ENCODE measurements at regions not wholly inside any gene's neighbourhood (a gene's known extent, or its start where the extent isn't known, plus 50 kb on each side); places are given as distances from the start of the nearest gene placed in this dataset.

DNA sequence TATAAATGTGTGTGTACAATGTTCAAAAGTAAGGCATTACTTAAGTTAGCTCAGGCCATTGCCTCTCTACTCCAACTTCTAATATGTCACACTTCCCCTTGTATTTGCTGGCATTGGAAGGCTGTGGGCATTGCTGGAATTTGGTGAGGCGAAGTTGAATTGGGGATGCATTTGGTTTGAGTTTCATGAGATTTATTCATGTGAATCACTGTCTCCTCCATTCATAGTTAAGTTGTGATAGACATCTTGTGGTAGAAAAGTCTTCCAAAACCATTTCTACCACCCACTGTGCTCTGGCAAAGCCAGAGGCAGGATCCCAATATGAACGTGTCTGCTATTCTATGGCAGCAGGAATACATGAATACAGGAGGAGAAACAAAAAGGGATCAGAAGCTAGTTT lies 397.8 kb upstream of the USP24 start:
- DNase-seq (ENCODE audit: low read depth): no peak
- TF ChIP-seq, protein P1, sequence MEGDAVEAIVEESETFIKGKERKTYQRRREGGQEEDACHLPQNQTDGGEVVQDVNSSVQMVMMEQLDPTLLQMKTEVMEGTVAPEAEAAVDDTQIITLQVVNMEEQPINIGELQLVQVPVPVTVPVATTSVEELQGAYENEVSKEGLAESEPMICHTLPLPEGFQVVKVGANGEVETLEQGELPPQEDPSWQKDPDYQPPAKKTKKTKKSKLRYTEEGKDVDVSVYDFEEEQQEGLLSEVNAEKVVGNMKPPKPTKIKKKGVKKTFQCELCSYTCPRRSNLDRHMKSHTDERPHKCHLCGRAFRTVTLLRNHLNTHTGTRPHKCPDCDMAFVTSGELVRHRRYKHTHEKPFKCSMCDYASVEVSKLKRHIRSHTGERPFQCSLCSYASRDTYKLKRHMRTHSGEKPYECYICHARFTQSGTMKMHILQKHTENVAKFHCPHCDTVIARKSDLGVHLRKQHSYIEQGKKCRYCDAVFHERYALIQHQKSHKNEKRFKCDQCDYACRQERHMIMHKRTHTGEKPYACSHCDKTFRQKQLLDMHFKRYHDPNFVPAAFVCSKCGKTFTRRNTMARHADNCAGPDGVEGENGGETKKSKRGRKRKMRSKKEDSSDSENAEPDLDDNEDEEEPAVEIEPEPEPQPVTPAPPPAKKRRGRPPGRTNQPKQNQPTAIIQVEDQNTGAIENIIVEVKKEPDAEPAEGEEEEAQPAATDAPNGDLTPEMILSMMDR (IDR thresholded peaks at IDR 0.05; ENCODE audit: insufficient read depth, low read depth, low read length, missing control alignments): no peak
- H3K4me3 ChIP-seq (ENCODE audit: low read depth, low read length): no peak overlapping the region

DNA sequence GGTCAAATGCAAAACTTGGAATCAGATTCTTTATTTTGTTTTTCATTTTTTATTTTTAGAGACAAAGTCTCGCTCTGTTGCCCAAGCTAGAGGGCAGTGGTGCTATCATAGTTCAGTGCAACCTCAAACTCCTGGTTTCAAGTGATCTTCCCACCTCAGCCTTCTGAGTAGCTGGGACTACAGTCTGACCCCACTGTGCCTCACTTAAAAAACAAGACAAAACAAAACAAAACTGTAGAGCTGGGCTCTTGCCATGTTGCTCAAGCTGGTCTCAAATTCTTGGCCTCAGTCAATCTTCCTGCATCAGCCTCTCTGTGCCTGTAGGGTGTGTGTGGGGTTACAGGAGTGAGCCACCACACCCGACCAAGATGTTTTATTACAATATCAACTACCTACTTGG lies 396.0 kb upstream of the USP24 start:
- TF ChIP-seq, protein P1 (IDR thresholded peaks at IDR 0.05; ENCODE audit: insufficient read depth, low read depth, low read length, missing control alignments): no peak
- H3K4me3 ChIP-seq (ENCODE audit: low read depth, low read length): no peak overlapping the region
- DNase-seq (ENCODE audit: low read depth): no peak

DNA sequence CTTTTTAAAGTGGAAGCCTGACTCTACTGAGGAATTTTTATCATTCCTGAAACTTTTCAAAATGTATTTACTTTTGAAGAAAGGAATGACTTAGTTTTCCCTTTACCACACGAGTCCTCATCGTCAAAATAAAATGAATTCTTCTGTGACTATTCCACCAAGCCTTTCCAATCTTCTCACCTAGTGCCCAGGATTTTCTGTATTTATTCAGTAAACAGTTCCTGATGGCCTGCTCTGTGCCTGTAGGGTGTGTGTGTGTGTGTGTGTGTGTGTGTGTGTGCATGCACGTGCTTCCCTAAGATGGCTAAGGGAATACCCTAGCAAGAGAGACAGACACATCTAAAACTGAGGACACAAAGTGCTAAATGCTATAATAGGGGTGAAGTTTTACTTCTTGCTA lies 395.0 kb upstream of the USP24 start:
- TF ChIP-seq, protein P1 (IDR thresholded peaks at IDR 0.05; ENCODE audit: insufficient read depth, low read depth, low read length, missing control alignments): no peak
- no peak overlapping the region for H3K4me3 ChIP-seq (ENCODE audit: low read depth, low read length)
- no peak for DNase-seq (ENCODE audit: low read depth)

DNA sequence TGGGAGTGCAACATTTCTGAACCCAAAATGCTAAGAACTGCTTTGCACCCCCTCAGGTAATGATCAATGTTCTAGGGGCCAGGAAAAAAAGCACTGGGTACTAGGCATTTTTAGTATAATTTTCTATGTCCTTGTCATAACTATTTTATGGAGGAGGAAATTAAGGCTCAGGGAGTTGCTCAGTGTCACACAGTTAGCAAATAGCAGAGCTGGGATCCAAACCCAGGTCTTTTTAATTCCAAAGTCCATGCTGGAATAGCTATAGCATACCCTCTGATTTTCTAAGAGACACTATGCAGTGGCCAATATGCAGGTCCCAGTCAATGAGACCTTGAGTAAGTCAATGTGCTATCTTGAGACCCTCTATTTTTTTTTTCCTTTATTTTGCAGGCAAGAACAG lies 394.5 kb upstream of the USP24 start:
- no peak for DNase-seq (ENCODE audit: low read depth)
- TF ChIP-seq, protein P1 (IDR thresholded peaks at IDR 0.05; ENCODE audit: insufficient read depth, low read depth, low read length, missing control alignments): no peak
- no peak overlapping the region for H3K4me3 ChIP-seq (ENCODE audit: low read depth, low read length)

DNA sequence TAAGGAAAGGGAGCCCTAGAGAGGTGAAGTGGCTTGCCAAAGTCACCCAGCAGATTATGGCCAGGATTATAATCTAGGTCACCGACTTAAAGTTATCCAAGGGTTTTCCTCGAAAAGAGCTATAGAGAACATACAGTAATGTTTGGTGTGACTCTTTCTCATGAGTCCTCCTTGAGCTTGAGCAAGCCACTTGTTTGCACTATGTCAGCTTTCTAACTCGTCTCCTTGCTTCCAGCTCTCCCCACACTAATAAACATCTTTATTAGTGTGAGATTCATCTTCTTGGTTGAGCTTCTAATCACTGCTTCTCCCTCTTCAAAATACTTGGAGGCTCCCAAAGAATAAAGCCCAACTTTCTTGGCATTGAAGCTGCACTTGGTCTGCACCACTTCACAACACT lies 390.0 kb upstream of the USP24 start:
- TF ChIP-seq, protein P1 (IDR thresholded peaks at IDR 0.05; ENCODE audit: insufficient read depth, low read depth, low read length, missing control alignments): no peak
- DNase-seq (ENCODE audit: low read depth): no peak
- no peak overlapping the region for H3K4me3 ChIP-seq (ENCODE audit: low read depth, low read length)

DNA sequence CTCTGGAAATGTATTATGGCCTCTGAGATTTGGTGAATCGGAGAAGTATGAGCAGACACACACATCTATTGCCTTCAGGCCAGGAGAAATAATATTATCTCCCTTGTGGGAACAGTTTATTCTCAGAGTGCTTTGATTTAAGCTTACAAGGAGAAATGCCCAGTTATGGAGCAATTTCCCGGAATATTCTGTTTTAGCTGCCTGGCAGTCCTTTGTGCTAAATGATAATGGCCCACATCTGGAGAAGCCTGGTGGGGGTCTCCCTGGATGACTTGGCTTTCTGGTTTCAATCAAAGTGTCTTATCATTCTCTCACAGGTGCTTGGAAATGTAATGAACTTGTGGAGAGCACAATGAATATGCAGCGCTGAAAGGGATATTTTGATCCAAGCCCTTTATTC lies 389.6 kb upstream of the USP24 start:
- H3K4me3 ChIP-seq (ENCODE audit: low read depth, low read length): no peak overlapping the region
- TF ChIP-seq, protein P1 (IDR thresholded peaks at IDR 0.05; ENCODE audit: insufficient read depth, low read depth, low read length, missing control alignments): no peak
- no peak for DNase-seq (ENCODE audit: low read depth)

DNA sequence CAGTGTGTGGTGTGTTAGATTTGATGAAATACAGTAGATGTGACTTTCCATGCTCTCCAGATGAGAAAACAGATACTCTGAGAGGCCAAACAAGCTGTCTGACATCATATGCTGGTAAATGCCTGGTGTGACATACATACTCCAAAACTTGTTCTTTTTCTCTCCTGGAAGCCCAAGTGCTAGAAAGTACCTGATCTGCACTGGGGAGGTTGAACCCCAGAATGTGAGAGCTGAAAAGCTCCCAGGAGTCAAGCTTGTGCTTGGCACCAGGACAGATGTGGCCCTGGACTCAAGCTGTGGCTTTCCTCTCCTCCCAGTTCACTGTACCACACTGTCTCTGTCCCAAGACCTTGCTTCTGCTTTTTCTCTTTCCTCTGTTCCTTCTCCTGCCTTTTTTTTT lies 389.0 kb upstream of the USP24 start:
- no peak overlapping the region for H3K4me3 ChIP-seq (ENCODE audit: low read depth, low read length)
- DNase-seq (ENCODE audit: low read depth): no peak
- TF ChIP-seq, protein P1 (IDR thresholded peaks at IDR 0.05; ENCODE audit: insufficient read depth, low read depth, low read length, missing control alignments): no peak
